Retinal pigment epithelial cell (primary cell): ENCODE measurements at regions not wholly inside any gene's neighbourhood (a gene's known extent, or its start where the extent isn't known, plus 50 kb on each side); places are given as distances from the start of the nearest gene placed in this dataset.

ENCODE experiments used
- DNase-seq: peaks from one replicate; pipeline ENCODE4 v3.0.0-alpha.2; 2010; ENCODE audit warnings: low read depth
- H3K4me3 ChIP-seq: 2 replicates; pipeline ENCODE4 v1.5.1; 2011; ENCODE audit warnings: mild to moderate bottlenecking, low read length, control low read depth, moderate library complexity
- CTCF ChIP-seq: conservative IDR thresholded peaks from 2 replicates; pipeline ENCODE4 v1.5.1; 2011; ENCODE audit warnings: low read depth, low read length, control low read depth, inconsistent platforms

GRCh38 chr2:151002959-151003600 is 258.6 kb downstream of the RBM43 start:
- no peak for DNase-seq
- H3K4me3 ChIP-seq: no peak overlapping the region
- TF ChIP-seq CTCF: no peak

DNA sequence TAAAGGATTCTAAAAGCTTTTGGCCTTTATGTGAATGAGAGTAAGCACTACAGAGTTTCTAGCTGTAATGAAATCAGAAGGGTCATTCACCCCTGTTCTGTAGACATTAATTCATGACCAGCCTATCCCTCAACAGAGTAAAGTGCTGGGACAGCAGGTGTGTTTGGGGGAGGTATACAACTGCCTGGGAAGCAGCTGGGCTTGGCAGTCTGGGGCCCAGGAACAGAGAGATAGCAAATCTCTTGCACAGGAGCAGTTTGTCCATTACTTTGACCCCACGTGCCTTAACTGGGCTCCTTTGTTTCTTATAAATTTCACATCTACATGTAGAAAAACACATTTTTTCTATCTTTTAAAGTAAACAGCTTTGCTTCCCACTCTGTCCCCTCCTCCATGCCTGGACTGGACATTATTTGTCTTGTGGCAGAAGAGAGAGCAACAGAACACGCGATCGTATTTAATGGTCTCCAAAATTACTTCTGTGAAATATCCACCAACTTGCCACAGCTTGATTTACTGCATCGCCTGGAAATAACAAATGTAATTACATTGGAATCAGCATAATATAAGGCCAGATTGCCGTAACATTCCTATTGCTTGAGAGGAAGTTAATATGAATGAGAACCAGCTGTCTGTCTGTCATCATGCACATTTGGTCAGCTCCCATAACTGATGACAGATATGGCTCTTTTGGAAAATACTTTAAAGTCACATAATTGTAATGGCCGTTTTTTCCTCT is 263.8 kb downstream of the RBM43 start:
- no peak for DNase-seq
- H3K4me3 ChIP-seq: no peak overlapping the region
- TF ChIP-seq CTCF: no peak

DNA sequence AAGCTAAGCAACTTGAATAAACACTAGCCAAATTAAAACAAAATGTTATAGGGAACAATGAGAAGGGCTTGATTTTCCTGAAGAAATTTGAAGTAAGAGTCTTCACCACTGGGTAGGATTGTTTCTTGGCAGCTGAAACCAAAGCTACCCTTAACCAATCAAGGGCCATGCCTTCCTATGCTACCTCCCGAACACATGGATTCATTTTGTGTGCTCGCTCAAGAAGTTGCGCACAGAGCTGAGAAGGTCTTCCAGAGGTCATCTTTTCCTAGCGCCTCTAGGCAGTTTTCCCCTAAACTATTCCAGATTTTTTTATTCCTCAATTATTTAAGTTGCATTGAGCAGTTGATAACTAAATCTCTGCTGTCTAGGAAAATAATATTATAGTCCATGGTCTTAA is 264.6 kb downstream of the RBM43 start:
- DNase-seq: no peak
- no peak for TF ChIP-seq CTCF
- H3K4me3 ChIP-seq: no peak overlapping the region

DNA sequence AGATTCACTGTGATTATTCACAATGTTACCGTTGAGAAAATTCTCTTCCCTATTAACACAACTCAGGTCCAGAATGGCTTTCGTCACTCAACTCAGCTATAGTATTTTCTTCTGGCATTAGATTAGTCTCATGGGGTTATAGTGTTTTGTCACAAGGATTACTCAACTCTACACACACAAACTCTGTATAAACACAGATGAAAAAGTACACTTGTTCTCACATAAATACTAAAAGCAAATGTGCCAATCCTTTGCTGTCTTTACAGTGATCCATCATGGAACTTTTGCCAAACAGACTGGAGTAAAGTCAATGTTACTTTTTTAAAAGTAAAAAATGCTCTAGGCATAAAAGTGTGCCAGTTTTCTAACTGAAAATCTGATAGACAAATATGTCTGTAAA is 267.6 kb downstream of the RBM43 start:
- no peak for DNase-seq
- TF ChIP-seq CTCF: no peak
- no peak overlapping the region for H3K4me3 ChIP-seq

GRCh38 chr2:150989969-150990368 is 271.7 kb downstream of the RBM43 start:
- no peak overlapping the region for H3K4me3 ChIP-seq
- no peak for DNase-seq
- no peak for TF ChIP-seq CTCF

- H3K4me3 ChIP-seq: no peak overlapping the region
- no peak for DNase-seq
- no peak for TF ChIP-seq CTCF
Measured at GRCh38 chr2:150985741-150986140, 275.9 kb downstream of the RBM43 start.

DNA sequence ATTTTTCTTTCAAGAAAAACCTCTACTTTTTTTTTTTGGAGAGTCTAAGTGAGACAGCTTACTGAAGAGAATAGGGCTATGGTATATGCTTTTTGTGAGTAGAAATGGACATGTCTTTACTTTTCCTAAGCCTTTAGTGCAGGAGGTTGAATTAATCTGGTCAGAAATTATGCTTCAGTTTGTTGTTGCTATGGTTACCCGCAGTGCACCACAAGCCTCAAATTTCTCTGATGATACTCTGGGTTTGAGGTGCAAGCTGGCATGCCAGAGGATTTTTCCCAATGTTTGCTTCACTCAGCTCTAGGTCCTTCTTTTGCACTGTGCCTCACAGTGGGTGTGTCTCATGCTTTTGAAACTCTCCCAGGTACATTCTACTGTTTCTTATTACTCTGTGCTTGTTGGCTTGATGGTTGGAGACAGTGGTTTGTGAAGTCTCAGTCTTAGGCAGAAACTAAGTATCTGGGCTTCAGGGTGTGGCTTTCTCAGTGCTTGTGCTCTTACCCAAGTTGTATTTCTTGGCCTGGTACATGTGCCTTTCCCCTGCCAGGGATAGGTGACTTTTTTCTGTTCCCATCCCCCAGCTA is 278.3 kb downstream of the RBM43 start:
- no peak for DNase-seq
- no peak for TF ChIP-seq CTCF
- H3K4me3 ChIP-seq: no peak overlapping the region
